Type B pancreatic cell (in vitro differentiated cells): ENCODE measurements at regions not wholly inside any gene's neighbourhood (a gene's known extent, or its start where the extent isn't known, plus 50 kb on each side); places are given as distances from the start of the nearest gene placed in this dataset.
"Not testable (repeated sequence)": the region's sequence is repeated elsewhere in the genome, so short reads cannot be mapped to it uniquely, and the experiment has no call there.

Experiments used
- DNase-seq: peaks from one replicate; pipeline ENCODE4 v3.0.0; 2021; ENCODE audit warnings: mixed read lengths; ENCODE audit not compliant: unreplicated experiment; ENCODE audit errors: extremely low spot score
- H3K27ac Mint-ChIP-seq: 2 replicates; pipeline ENCODE4 v1.8.0; 2021; ENCODE audit warnings: mild to moderate bottlenecking, mixed read lengths
- H3K27me3 Mint-ChIP-seq: 2 replicates; pipeline ENCODE4 v1.8.0; 2021; ENCODE audit warnings: mixed read lengths
- H3K36me3 Mint-ChIP-seq: 2 replicates; pipeline ENCODE4 v1.8.0; 2021; ENCODE audit warnings: mixed read lengths
- H3K4me1 Mint-ChIP-seq: one replicate; pipeline ENCODE4 v1.8.0; 2021; ENCODE audit warnings: mixed read lengths; ENCODE audit not compliant: unreplicated experiment
- H3K4me3 Mint-ChIP-seq: 2 replicates; pipeline ENCODE4 v1.8.0; 2021; ENCODE audit warnings: mild to moderate bottlenecking, mixed read lengths
- H3K9me3 Mint-ChIP-seq: 2 replicates; pipeline ENCODE4 v1.8.0; 2021; ENCODE audit warnings: mixed read lengths
- TF ChIP-seq, protein P1 (sequence below): fragments of 200-600 bp; sonication (generic); conservative IDR thresholded peaks from 2 replicates; pipeline ENCODE4 v1.5.0; 2021; ENCODE audit warnings: antibody characterized with exemption, mild to moderate bottlenecking

DNA sequence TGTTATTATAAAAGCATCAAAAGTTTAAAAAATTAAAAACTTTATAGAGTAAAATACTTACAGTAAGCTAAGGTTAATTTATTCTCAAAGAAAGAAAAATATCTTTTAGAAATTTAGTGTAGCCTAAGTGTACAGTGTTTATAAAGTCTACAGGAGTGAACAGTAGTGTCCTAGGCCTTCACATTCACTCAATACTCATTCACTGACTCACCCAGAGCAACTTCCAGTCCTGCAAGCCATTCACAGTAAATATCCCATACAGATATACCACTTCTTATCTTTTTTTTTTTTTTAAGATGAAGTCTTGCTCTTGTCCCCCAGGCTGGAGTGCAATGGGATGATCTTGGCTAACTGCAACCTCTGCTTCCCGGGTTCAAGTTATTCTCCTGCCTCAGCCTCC lies 73.1 kb upstream of the FST start:
- Mint-ChIP-seq H3K27ac (no peak overlapping the region), H3K36me3 (no peaks in the 10 kb centered on the region), H3K27me3 (no peaks in the 10 kb centered on the region), H3K4me3 (no peak overlapping the region), H3K4me1 (no peaks in the 10 kb centered on the region), H3K9me3 (no peaks in the 10 kb centered on the region)
- no peak for DNase-seq
- TF ChIP-seq, protein P1, sequence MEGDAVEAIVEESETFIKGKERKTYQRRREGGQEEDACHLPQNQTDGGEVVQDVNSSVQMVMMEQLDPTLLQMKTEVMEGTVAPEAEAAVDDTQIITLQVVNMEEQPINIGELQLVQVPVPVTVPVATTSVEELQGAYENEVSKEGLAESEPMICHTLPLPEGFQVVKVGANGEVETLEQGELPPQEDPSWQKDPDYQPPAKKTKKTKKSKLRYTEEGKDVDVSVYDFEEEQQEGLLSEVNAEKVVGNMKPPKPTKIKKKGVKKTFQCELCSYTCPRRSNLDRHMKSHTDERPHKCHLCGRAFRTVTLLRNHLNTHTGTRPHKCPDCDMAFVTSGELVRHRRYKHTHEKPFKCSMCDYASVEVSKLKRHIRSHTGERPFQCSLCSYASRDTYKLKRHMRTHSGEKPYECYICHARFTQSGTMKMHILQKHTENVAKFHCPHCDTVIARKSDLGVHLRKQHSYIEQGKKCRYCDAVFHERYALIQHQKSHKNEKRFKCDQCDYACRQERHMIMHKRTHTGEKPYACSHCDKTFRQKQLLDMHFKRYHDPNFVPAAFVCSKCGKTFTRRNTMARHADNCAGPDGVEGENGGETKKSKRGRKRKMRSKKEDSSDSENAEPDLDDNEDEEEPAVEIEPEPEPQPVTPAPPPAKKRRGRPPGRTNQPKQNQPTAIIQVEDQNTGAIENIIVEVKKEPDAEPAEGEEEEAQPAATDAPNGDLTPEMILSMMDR: no peak

DNA sequence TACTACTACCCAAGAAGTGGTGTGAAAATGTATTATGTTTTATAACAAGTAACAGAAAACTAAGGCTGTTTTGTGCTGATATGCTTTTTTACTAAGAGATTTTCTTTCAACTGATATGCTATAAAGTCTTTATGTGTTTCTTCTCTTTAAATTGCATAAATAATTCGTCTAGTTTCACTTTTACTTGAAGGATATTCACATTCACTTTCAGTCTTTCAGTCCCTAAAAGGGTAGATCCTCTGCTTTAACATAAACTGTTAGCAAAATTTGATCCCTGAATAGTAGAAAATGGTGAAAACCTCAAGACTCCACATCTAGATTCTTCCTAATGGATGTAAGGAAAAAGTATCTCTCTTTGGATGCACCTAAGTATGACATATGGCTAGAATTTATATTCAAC lies 69.0 kb upstream of the FST start:
- H3K27ac Mint-ChIP-seq: no peak overlapping the region
- H3K4me1 Mint-ChIP-seq: no peaks in the 10 kb centered on the region
- H3K27me3 Mint-ChIP-seq: no peaks in the 10 kb centered on the region
- H3K4me3 Mint-ChIP-seq: no peak overlapping the region
- H3K36me3 Mint-ChIP-seq: no peaks in the 10 kb centered on the region
- DNase-seq: no peak
- no peaks in the 10 kb centered on the region for H3K9me3 Mint-ChIP-seq
- TF ChIP-seq, protein P1: no peak

GRCh38 chr5:53412499-53412898 lies 67.9 kb upstream of the FST start:
- not testable (repeated sequence) for H3K9me3 Mint-ChIP-seq, H3K27me3 Mint-ChIP-seq, H3K36me3 Mint-ChIP-seq, DNase-seq, H3K4me1 Mint-ChIP-seq, H3K4me3 Mint-ChIP-seq, H3K27ac Mint-ChIP-seq

GRCh38 chr5:53416144-53416738 lies 64.2 kb upstream of the FST start:
- H3K4me3 Mint-ChIP-seq: no peak overlapping the region
- H3K9me3 Mint-ChIP-seq: no peaks in the 10 kb centered on the region
- TF ChIP-seq, protein P1: no peak
- H3K27ac Mint-ChIP-seq: no peak overlapping the region
- H3K4me1 Mint-ChIP-seq: no peaks in the 10 kb centered on the region
- no peak for DNase-seq
- H3K27me3 Mint-ChIP-seq: peaks cover 3% of the 10 kb centered on the region
- H3K36me3 Mint-ChIP-seq: no peaks in the 10 kb centered on the region

GRCh38 chr5:53418409-53418808 lies 62.0 kb upstream of the FST start:
- TF ChIP-seq, protein P1: no peak
- DNase-seq: no peak
- no peaks in the 10 kb centered on the region for H3K9me3 Mint-ChIP-seq
- no peaks in the 10 kb centered on the region for H3K4me1 Mint-ChIP-seq
- H3K4me3 Mint-ChIP-seq: no peak overlapping the region
- H3K27me3 Mint-ChIP-seq: peaks cover 8% of the 10 kb centered on the region
- no peaks in the 10 kb centered on the region for H3K36me3 Mint-ChIP-seq
- no peak overlapping the region for H3K27ac Mint-ChIP-seq

- no peak overlapping the region for H3K4me3 Mint-ChIP-seq
- no peak overlapping the region for H3K27ac Mint-ChIP-seq
- H3K9me3 Mint-ChIP-seq: no peaks in the 10 kb centered on the region
- TF ChIP-seq, protein P1: no peak
- DNase-seq: no peak
- H3K27me3 Mint-ChIP-seq: peaks cover 8% of the 10 kb centered on the region
- H3K4me1 Mint-ChIP-seq: no peaks in the 10 kb centered on the region
- H3K36me3 Mint-ChIP-seq: no peaks in the 10 kb centered on the region
Measured at GRCh38 chr5:53418826-53419658, 61.4 kb upstream of the FST start.
